WERI-Rb-1 (cell line): ENCODE measurements at regions not wholly inside any gene's neighbourhood (a gene's known extent, or its start where the extent isn't known, plus 50 kb on each side); places are given as distances from the start of the nearest gene placed in this dataset.

Experiments
- DNase-seq: peaks from one replicate; pipeline ENCODE4 v3.0.0-alpha.2; 2020
- H3K27ac ChIP-seq: fragments of 250-450 bp; sonication (Bioruptor Pico); 2 replicates; pipeline ENCODE4 v1.5.1; 2020; ENCODE audit warnings: mild to moderate bottlenecking, moderate library complexity
- H3K27me3 ChIP-seq: fragments of 250-450 bp; sonication (Bioruptor Pico); 2 replicates; pipeline ENCODE4 v1.5.1; 2021; ENCODE audit warnings: mild to moderate bottlenecking, low read depth, moderate library complexity; ENCODE audit not compliant: insufficient read depth, severe bottlenecking
- H3K36me3 ChIP-seq: fragments of 250-450 bp; sonication (Bioruptor Pico); 2 replicates; pipeline ENCODE4 v1.5.1; 2020; ENCODE audit warnings: mild to moderate bottlenecking, moderate library complexity
- H3K4me3 ChIP-seq: 2 replicates; pipeline ENCODE4 v1.5.1; 2011; ENCODE audit warnings: low read depth, mild to moderate bottlenecking, control low read depth, low read length
- H3K9me3 ChIP-seq: fragments of 250-450 bp; sonication (Bioruptor Pico); 2 replicates; pipeline ENCODE4 v1.5.1; 2021; ENCODE audit warnings: mild to moderate bottlenecking, moderate library complexity; ENCODE audit not compliant: severe bottlenecking
- TF ChIP-seq, protein P1 (sequence below): IDR thresholded peaks from 2 replicates; pipeline ENCODE4 v1.5.1; 2011; ENCODE audit warnings: low read depth, mild to moderate bottlenecking, control low read depth, inconsistent platforms, low read length

DNA sequence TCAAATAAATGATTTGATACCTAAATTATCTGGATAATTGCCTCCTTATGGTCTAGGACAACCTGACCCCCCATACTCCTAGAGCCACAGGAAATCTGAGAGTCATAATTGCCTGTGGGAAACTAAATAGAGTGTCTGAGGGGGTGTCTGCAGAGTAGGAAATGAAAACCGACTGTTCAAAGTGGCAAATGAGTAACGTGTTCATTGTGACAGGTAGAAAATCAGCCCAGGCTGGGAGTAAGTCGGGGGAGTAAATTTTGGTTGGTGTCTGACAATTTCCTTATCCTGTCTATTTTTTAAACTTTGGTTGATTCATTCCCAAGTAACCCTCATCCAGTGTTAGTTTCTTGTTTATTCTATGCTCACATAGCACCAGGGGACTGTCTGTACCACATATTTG lies 51.6 kb upstream of the HOXC13 start:
- peaks cover 82% of the 10 kb centered on the region for H3K27me3 ChIP-seq
- H3K27ac ChIP-seq: no peak overlapping the region
- no peaks in the 10 kb centered on the region for H3K36me3 ChIP-seq
- TF ChIP-seq, protein P1, sequence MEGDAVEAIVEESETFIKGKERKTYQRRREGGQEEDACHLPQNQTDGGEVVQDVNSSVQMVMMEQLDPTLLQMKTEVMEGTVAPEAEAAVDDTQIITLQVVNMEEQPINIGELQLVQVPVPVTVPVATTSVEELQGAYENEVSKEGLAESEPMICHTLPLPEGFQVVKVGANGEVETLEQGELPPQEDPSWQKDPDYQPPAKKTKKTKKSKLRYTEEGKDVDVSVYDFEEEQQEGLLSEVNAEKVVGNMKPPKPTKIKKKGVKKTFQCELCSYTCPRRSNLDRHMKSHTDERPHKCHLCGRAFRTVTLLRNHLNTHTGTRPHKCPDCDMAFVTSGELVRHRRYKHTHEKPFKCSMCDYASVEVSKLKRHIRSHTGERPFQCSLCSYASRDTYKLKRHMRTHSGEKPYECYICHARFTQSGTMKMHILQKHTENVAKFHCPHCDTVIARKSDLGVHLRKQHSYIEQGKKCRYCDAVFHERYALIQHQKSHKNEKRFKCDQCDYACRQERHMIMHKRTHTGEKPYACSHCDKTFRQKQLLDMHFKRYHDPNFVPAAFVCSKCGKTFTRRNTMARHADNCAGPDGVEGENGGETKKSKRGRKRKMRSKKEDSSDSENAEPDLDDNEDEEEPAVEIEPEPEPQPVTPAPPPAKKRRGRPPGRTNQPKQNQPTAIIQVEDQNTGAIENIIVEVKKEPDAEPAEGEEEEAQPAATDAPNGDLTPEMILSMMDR: no peak
- H3K9me3 ChIP-seq: no peaks in the 10 kb centered on the region
- no peak for DNase-seq
- H3K4me3 ChIP-seq: no peak overlapping the region

GRCh38 chr12:53887881-53888280 lies 50.8 kb upstream of the HOXC13 start:
- no peak overlapping the region for H3K27ac ChIP-seq
- no peak for DNase-seq
- TF ChIP-seq, protein P1: no peak
- H3K27me3 ChIP-seq: peaks cover 82% of the 10 kb centered on the region
- no peaks in the 10 kb centered on the region for H3K36me3 ChIP-seq
- no peak overlapping the region for H3K4me3 ChIP-seq
- H3K9me3 ChIP-seq: no peaks in the 10 kb centered on the region
